H9 (cell line): ENCODE measurements at regions not wholly inside any gene's neighbourhood (a gene's known extent, or its start where the extent isn't known, plus 50 kb on each side); places are given as distances from the start of the nearest gene placed in this dataset.

Experiments
- DNase-seq: peaks from one replicate; pipeline ENCODE4 v3.0.0-alpha.2; 2017
- H2AFZ ChIP-seq: one replicate; pipeline ENCODE4 v1.6.1; 2013; ENCODE audit warnings: mild to moderate bottlenecking, low read length, control low read depth, moderate library complexity
- H2AK5ac ChIP-seq: 2 replicates; pipeline ENCODE4 v1.6.1; 2013; ENCODE audit warnings: low read length, control low read depth, mixed read lengths; ENCODE audit not compliant: insufficient read length
- H2BK120ac ChIP-seq: one replicate; pipeline ENCODE4 v1.6.1; 2013; ENCODE audit warnings: low read depth, mild to moderate bottlenecking, low read length, control low read depth, inconsistent platforms; ENCODE audit not compliant: poor library complexity, severe bottlenecking
- H2BK12ac ChIP-seq: 2 replicates; pipeline ENCODE4 v1.6.1; 2013; ENCODE audit warnings: low read length, control low read depth, mixed read lengths, low read depth; ENCODE audit not compliant: insufficient read length
- H2BK15ac ChIP-seq: 2 replicates; pipeline ENCODE4 v1.6.1; 2013; ENCODE audit warnings: low read depth, low read length, control low read depth
- H2BK20ac ChIP-seq: one replicate; pipeline ENCODE4 v1.6.1; 2013; ENCODE audit warnings: low read depth, mild to moderate bottlenecking, low read length, control low read depth, inconsistent platforms; ENCODE audit not compliant: poor library complexity, severe bottlenecking
- H2BK5ac ChIP-seq: 2 replicates; pipeline ENCODE4 v1.6.1; 2013; ENCODE audit warnings: low read length, control low read depth, mixed read lengths; ENCODE audit not compliant: insufficient read length
- H3K14ac ChIP-seq: 2 replicates; pipeline ENCODE4 v1.6.1; 2013; ENCODE audit warnings: low read length, control low read depth; ENCODE audit not compliant: insufficient read depth
- H3K18ac ChIP-seq: 2 replicates; pipeline ENCODE4 v1.6.1; 2013; ENCODE audit warnings: low read depth, mild to moderate bottlenecking, mixed read lengths, low read length, control low read depth; ENCODE audit not compliant: insufficient read length
- H3K23ac ChIP-seq: 2 replicates; pipeline ENCODE4 v1.6.1; 2013; ENCODE audit warnings: low read length, control low read depth, mixed read lengths, low read depth; ENCODE audit not compliant: insufficient read length
- H3K23me2 ChIP-seq: 2 replicates; pipeline ENCODE4 v1.6.1; 2013; ENCODE audit warnings: low read depth, mild to moderate bottlenecking, mixed read lengths, low read length, control low read depth; ENCODE audit not compliant: insufficient read length, poor library complexity, severe bottlenecking
- H3K27ac ChIP-seq: 2 replicates; pipeline ENCODE4 v1.5.1; 2013; ENCODE audit warnings: low read length, control low read depth, mixed read lengths, low read depth; ENCODE audit not compliant: insufficient read length
- H3K27me3 ChIP-seq: 2 replicates; pipeline ENCODE4 v1.6.1; 2013; ENCODE audit warnings: low read length, control low read depth, inconsistent platforms; ENCODE audit not compliant: insufficient read depth
- H3K4ac ChIP-seq: 2 replicates; pipeline ENCODE4 v1.6.1; 2013; ENCODE audit warnings: low read depth, mild to moderate bottlenecking, control low read depth, inconsistent platforms, low read length, moderate library complexity
- H3K4me1 ChIP-seq: 2 replicates; pipeline ENCODE4 v1.6.1; 2013; ENCODE audit warnings: low read length, control low read depth, inconsistent platforms; ENCODE audit not compliant: insufficient read depth
- H3K4me2 ChIP-seq: 2 replicates; pipeline ENCODE4 v1.6.1; 2013; ENCODE audit warnings: low read length, control low read depth, mixed read lengths; ENCODE audit not compliant: insufficient read length, insufficient read depth
- H3K56ac ChIP-seq: 2 replicates; pipeline ENCODE4 v1.6.1; 2013; ENCODE audit warnings: low read depth, mild to moderate bottlenecking, mixed read lengths, low read length, control low read depth; ENCODE audit not compliant: insufficient read length
- H3K79me1 ChIP-seq: 2 replicates; pipeline ENCODE4 v1.6.1; 2013; ENCODE audit warnings: low read depth, mild to moderate bottlenecking, moderate library complexity, low read length, control low read depth, inconsistent platforms; ENCODE audit not compliant: insufficient read depth, poor library complexity, severe bottlenecking
- H3K79me2 ChIP-seq: 2 replicates; pipeline ENCODE4 v1.6.1; 2013; ENCODE audit warnings: low read length, control low read depth, inconsistent platforms; ENCODE audit not compliant: insufficient read depth
- H3K9ac ChIP-seq: 2 replicates; pipeline ENCODE4 v1.6.1; 2013; ENCODE audit warnings: low read length, control low read depth, mixed read lengths; ENCODE audit not compliant: insufficient read length; ENCODE audit errors: extremely low read depth
- H3K9me3 ChIP-seq: one replicate; pipeline ENCODE4 v1.6.1; 2013; ENCODE audit warnings: low read depth, low read length, inconsistent platforms; ENCODE audit not compliant: control insufficient read depth
- H3T11ph ChIP-seq: one replicate; pipeline ENCODE4 v1.6.1; 2013; ENCODE audit warnings: mild to moderate bottlenecking, low read length, control low read depth, inconsistent platforms
- H4K20me1 ChIP-seq: one replicate; pipeline ENCODE4 v1.6.1; 2013; ENCODE audit not compliant: control insufficient read depth, insufficient read length, insufficient read depth
- H4K5ac ChIP-seq: 2 replicates; pipeline ENCODE4 v1.6.1; 2013; ENCODE audit warnings: low read depth, mild to moderate bottlenecking, mixed read lengths, low read length, control low read depth; ENCODE audit not compliant: insufficient read length
- H4K8ac ChIP-seq: replicated peaks from 2 replicates; pipeline ENCODE4 v1.6.1; 2013; ENCODE audit warnings: low read length, control low read depth, mixed read lengths, low read depth; ENCODE audit not compliant: insufficient read length
- H4K91ac ChIP-seq: 2 replicates; pipeline ENCODE4 v1.6.1; 2013; ENCODE audit warnings: low read depth, mild to moderate bottlenecking, moderate library complexity, mixed read lengths, low read length, control low read depth; ENCODE audit not compliant: insufficient read length
- H3K27ac Mint-ChIP-seq, 3 experiments: 2 replicates in 2 of 3; 3 replicates in 1 of 3; pipeline ENCODE4 v1.8.0; 2020 to 2021; ENCODE audit warnings: mixed read lengths in 3 of 3, mild to moderate bottlenecking in 1 of 3, moderate library complexity in 1 of 3
- H3K27me3 Mint-ChIP-seq: 2 replicates; pipeline ENCODE4 v1.8.0; 2021; ENCODE audit warnings: low read depth, mild to moderate bottlenecking, moderate library complexity, mixed read lengths
- H3K36me3 Mint-ChIP-seq, 3 experiments: 2 replicates in 2 of 3; 3 replicates in 1 of 3; pipeline ENCODE4 v1.8.0; 2020 to 2021; ENCODE audit warnings: low read depth in 3 of 3, mixed read lengths in 3 of 3; ENCODE audit not compliant: insufficient read depth in 1 of 3
- H3K4me1 Mint-ChIP-seq, 2 experiments: 2 replicates each; pipeline ENCODE4 v1.8.0; 2020; ENCODE audit warnings: mixed read lengths in 2 of 2
- H3K4me3 Mint-ChIP-seq, 2 experiments: 2 replicates in 1 of 2; 3 replicates in 1 of 2; pipeline ENCODE4 v1.8.0; 2020 to 2021; ENCODE audit warnings: mild to moderate bottlenecking in 2 of 2, mixed read lengths in 2 of 2, moderate library complexity in 1 of 2
- H3K9me3 Mint-ChIP-seq, 2 experiments: 2 replicates in 1 of 2; 3 replicates in 1 of 2; pipeline ENCODE4 v1.8.0; 2020; ENCODE audit warnings: mild to moderate bottlenecking in 2 of 2, mixed read lengths in 2 of 2, moderate library complexity in 1 of 2
- CTCF ChIP-seq: fragments of 200-600 bp; sonication (generic); conservative IDR thresholded peaks from 3 replicates; pipeline ENCODE4 v1.8.0; 2021; ENCODE audit warnings: antibody characterized with exemption, mild to moderate bottlenecking
- WGBS: extraction: QIAGEN DNeasy Blood & Tissue Kit; methylation state at CpG from one replicate; pipeline ENCODE4 v1.1.7; 2013; ENCODE audit warnings: missing lambda C conversion rate, low lambda C conversion rate, mixed read lengths; ENCODE audit not compliant: insufficient read length; ENCODE audit errors: extremely low coverage; 5-methylcytosine and 5-hydroxymethylcytosine counted together

- no peaks in the 10 kb centered on the region for H3K79me1 ChIP-seq
- H3K9me3 ChIP-seq = no peaks in the 10 kb centered on the region
- H2BK15ac ChIP-seq = no peak overlapping the region
- no peak overlapping the region for H3K27ac ChIP-seq
- Mint-ChIP-seq H3K27me3 (peaks cover 3% of the 10 kb centered on the region), H3K4me3 (no peak overlapping the region), H3K4me1 (peaks cover 3 to 10% of the 10 kb centered on the region in 2 experiments), H3K27ac (no peak overlapping the region), H3K9me3 (peaks cover 21 to 23% of the 10 kb centered on the region in 2 experiments), H3K36me3 (peaks cover 10 to 29% (median 16%) of the 10 kb centered on the region in 3 experiments)
- no peak overlapping the region for H3K9ac ChIP-seq
- H3K4me2 ChIP-seq = no peak overlapping the region
- no peak overlapping the region for H4K5ac ChIP-seq
- no peak overlapping the region for H2BK12ac ChIP-seq
- no peaks in the 10 kb centered on the region for H3K79me2 ChIP-seq
- H4K91ac ChIP-seq = no peak overlapping the region
- H3K23me2 ChIP-seq = no peaks in the 10 kb centered on the region
- H3K14ac ChIP-seq = no peak overlapping the region
- no peaks in the 10 kb centered on the region for H4K20me1 ChIP-seq
- no peak overlapping the region for H4K8ac ChIP-seq
- no CpG with 5 or more reads among the region's 12 CpGs for WGBS
- no peak for TF ChIP-seq CTCF
- H3K27me3 ChIP-seq = no peaks in the 10 kb centered on the region
- H2BK5ac ChIP-seq = no peak overlapping the region
- H2BK20ac ChIP-seq = no peak overlapping the region
- no peak overlapping the region for H2AK5ac ChIP-seq
- no peaks in the 10 kb centered on the region for H3K4me1 ChIP-seq
- H3K56ac ChIP-seq = no peak overlapping the region
- no peak for DNase-seq
- no peak overlapping the region for H3T11ph ChIP-seq
- H2BK120ac ChIP-seq = no peak overlapping the region
- no peak overlapping the region for H2AFZ ChIP-seq
- H3K23ac ChIP-seq = no peak overlapping the region
- no peak overlapping the region for H3K4ac ChIP-seq
- no peak overlapping the region for H3K18ac ChIP-seq
These were observed 206.2 kb upstream of the KAZN start for GRCh38 chr1:14392161-14392858.
